Spleen (tissue), 3 donors: ENCODE measurements at regions not wholly inside any gene's neighbourhood (a gene's known extent, or its start where the extent isn't known, plus 50 kb on each side); places are given as distances from the start of the nearest gene placed in this dataset.

Experiments used
- POLR2A ChIP-seq, 3 donors: fragments of 450-650 bp; IDR thresholded peaks; one replicate each; pipeline ENCODE4 v1.5.1; 2017; ENCODE audit warnings: antibody characterized with exemption in 3 of 3, mild to moderate bottlenecking in 1 of 3
- POLR2AphosphoS5 ChIP-seq, 3 donors: sonication (generic); formaldehyde crosslinking; IDR thresholded peaks; one replicate each; pipeline ENCODE4 v1.5.1; 2017; ENCODE audit warnings: antibody characterized with exemption in 3 of 3

GRCh38 chr5:86971034-86971571, 296.6 kb upstream of the RASA1 start:
- TF ChIP-seq POLR2A (IDR thresholded peaks at IDR 0.05): no peak
- no peak for TF ChIP-seq POLR2AphosphoS5 (IDR thresholded peaks at IDR 0.05)
